GM12874 (cell line): ENCODE measurements at regions not wholly inside any gene's neighbourhood (a gene's known extent, or its start where the extent isn't known, plus 50 kb on each side); places are given as distances from the start of the nearest gene placed in this dataset.

Experiments used
- TF ChIP-seq, protein P1 (sequence below): IDR thresholded peaks from 2 replicates; pipeline ENCODE4 v1.5.1; 2011; ENCODE audit warnings: low read depth, mild to moderate bottlenecking, control low read depth, low read length, moderate library complexity; ENCODE audit not compliant: insufficient read depth

DNA sequence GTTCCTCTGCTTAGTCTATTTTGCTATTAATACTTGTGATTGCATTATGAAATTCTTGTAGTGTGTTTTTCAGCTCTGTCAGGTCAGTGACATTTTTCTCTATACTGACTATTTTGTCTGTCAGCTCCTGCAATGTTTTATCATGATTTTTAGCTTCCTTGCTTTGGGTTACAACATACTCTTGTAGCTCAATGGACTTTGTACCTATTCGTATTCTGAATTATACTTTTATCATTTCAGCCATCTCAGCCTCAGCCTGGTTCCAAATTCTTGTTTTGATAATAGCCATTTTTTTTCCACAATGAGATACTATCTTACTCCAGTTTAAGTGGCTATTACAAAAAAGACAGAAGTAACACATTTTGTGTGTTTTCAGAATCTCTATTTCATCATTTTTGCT lies 204.2 kb upstream of the ONECUT1 start:
- TF ChIP-seq, protein P1, sequence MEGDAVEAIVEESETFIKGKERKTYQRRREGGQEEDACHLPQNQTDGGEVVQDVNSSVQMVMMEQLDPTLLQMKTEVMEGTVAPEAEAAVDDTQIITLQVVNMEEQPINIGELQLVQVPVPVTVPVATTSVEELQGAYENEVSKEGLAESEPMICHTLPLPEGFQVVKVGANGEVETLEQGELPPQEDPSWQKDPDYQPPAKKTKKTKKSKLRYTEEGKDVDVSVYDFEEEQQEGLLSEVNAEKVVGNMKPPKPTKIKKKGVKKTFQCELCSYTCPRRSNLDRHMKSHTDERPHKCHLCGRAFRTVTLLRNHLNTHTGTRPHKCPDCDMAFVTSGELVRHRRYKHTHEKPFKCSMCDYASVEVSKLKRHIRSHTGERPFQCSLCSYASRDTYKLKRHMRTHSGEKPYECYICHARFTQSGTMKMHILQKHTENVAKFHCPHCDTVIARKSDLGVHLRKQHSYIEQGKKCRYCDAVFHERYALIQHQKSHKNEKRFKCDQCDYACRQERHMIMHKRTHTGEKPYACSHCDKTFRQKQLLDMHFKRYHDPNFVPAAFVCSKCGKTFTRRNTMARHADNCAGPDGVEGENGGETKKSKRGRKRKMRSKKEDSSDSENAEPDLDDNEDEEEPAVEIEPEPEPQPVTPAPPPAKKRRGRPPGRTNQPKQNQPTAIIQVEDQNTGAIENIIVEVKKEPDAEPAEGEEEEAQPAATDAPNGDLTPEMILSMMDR: no peak

DNA sequence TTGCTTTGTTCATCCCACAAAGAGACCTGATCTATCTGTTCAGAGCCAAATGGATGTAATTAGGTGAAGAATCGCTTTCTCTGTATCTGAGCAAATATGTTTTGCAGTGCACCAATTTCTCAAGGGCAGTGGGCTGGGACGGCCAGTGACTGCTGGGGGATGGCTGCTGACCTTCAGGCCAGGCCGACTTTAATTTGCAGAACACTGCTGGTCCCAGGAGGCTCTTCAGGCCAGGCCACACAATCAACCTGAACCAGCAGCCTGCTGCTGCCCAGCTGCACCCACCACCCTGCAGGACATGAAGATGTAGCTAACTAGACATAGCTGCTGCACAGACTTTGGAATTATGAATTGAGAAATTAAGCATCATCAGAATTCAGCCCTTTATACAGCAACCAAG lies 194.4 kb upstream of the ONECUT1 start:
- TF ChIP-seq, protein P1: no peak

DNA sequence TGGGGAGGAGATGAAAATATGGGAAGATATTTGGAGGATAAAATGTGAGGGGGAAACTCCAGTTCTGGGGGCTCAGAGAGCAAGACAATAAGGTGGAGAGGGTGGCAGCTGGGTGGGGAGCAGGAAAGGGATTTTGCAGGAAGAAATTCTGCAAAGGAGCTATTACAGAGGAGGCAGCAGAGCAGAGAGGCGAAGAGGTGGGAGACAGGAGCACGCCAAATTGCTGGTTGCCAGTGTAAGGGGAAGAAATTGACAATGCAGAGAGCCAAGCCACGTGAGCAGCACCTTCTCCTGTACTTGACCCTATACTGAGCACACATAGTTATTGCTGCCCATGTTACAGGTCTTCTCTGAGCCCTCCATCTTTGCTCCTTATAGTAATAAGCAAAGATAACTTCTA lies 190.3 kb upstream of the ONECUT1 start:
- TF ChIP-seq, protein P1: no peak

GRCh38 chr15:52976516-52977075 lies 186.5 kb upstream of the ONECUT1 start:
- TF ChIP-seq, protein P1: no peak

DNA sequence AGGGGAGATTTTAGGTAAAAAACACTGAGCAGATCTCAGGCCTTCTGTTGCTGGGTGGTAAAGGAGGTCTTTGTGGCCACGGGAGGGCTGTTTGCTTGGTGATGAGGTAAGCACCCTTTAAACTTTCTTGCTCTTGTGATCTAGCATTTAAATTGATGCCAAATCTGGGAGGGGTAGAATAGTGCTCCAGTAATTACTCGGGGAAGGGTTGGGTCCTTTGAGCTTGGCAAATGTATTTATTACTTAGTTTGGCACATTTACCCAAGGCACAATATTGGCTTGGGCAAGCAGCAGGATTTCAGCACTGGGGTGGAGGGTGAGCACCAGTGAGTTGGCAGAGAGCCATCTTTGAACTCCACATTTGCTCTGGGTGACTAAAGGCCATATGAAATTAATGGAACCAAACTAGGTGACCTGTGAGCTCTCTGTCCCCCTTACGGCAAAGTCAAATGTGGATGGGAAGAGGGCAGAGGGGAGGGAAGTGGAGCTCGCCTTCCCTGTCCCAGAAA lies 185.9 kb upstream of the ONECUT1 start:
- TF ChIP-seq, protein P1: no peak

DNA sequence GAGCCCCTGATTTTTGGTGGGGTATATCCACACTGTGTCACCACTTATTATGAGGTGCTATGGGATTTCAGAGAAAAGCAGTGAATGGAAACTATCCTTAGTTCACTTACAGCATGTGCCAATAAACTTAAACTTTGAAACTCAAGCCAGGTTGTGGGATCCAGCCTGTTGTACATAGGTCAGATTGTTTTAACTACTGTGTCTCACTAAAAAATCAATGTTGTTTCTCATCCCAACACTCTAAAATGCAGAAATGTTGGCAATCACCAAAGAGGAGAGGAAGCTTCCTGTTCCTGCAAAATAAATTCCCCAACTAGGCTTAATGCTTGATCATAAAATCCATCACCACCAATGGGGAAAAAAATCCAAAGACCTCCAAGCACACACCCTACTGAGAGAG lies 173.7 kb upstream of the ONECUT1 start:
- TF ChIP-seq, protein P1: no peak

DNA sequence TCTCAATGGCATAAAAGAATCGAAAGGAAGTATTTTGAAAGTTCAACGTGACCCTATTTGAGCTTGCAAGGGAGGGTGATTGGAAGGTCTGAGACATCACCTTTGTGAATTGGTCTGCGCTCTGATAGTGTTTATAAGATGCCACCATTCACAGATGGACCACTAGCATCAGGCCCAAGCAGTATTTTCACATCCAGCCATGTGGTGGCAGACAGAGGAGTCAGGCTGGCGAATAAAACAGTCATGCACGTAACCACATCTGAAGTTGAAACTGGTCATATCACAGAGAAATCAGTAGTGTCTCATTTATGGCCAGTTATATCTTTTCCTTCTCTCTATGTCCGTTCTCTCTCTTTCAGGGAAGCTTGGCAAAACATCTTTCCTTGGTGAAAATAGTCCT lies 170.1 kb upstream of the ONECUT1 start:
- TF ChIP-seq, protein P1: no peak

- TF ChIP-seq, protein P1: no peak
Observed at GRCh38 chr15:52943746-52944145, 153.6 kb upstream of the ONECUT1 start.
